ENCODE measurements at regions not wholly inside any gene's neighbourhood (a gene's known extent, or its start where the extent isn't known, plus 50 kb on each side); places are given as distances from the start of the nearest gene placed in this dataset.

DNA sequence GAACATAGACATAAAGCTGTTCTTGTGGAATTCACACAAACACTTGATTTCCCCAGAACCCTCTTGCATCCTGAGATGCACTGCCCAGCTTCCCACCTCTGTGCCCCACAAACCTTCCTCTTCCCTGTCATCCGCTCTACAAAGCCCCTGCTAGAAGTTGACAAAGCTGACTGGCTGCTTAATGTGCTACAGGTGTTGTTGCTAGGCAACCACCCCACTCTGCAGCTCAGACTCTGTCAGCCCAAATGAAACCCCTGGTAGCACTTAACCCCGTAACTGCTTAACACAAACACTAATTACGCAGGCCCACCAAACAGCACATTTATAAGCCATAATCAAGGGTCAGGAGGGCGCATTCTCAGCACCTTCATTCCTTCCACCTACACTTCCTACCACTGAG lies 172.0 kb upstream of the CADM1 start:
- TF ChIP-seq, protein P1, sequence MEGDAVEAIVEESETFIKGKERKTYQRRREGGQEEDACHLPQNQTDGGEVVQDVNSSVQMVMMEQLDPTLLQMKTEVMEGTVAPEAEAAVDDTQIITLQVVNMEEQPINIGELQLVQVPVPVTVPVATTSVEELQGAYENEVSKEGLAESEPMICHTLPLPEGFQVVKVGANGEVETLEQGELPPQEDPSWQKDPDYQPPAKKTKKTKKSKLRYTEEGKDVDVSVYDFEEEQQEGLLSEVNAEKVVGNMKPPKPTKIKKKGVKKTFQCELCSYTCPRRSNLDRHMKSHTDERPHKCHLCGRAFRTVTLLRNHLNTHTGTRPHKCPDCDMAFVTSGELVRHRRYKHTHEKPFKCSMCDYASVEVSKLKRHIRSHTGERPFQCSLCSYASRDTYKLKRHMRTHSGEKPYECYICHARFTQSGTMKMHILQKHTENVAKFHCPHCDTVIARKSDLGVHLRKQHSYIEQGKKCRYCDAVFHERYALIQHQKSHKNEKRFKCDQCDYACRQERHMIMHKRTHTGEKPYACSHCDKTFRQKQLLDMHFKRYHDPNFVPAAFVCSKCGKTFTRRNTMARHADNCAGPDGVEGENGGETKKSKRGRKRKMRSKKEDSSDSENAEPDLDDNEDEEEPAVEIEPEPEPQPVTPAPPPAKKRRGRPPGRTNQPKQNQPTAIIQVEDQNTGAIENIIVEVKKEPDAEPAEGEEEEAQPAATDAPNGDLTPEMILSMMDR (IDR thresholded peaks at IDR 0.05): no peak
- TF ChIP-seq POLR2A (IDR thresholded peaks at IDR 0.05) (no peak), POLR2AphosphoS5 (IDR thresholded peaks at IDR 0.05; ENCODE audit: insufficient read depth in 1 of 2, low read depth in 1 of 2) (no peak)
